ENCODE measurements at regions not wholly inside any gene's neighbourhood (a gene's known extent, or its start where the extent isn't known, plus 50 kb on each side); places are given as distances from the start of the nearest gene placed in this dataset.

GRCh38 chr13:65660731-65661130 lies 1569.4 kb downstream of the PCDH9 start:
- TF ChIP-seq CTCF (IDR thresholded peaks at IDR 0.05; ENCODE audit: low read depth, low read length, missing input control), result no peak
- TF ChIP-seq, protein P1, sequence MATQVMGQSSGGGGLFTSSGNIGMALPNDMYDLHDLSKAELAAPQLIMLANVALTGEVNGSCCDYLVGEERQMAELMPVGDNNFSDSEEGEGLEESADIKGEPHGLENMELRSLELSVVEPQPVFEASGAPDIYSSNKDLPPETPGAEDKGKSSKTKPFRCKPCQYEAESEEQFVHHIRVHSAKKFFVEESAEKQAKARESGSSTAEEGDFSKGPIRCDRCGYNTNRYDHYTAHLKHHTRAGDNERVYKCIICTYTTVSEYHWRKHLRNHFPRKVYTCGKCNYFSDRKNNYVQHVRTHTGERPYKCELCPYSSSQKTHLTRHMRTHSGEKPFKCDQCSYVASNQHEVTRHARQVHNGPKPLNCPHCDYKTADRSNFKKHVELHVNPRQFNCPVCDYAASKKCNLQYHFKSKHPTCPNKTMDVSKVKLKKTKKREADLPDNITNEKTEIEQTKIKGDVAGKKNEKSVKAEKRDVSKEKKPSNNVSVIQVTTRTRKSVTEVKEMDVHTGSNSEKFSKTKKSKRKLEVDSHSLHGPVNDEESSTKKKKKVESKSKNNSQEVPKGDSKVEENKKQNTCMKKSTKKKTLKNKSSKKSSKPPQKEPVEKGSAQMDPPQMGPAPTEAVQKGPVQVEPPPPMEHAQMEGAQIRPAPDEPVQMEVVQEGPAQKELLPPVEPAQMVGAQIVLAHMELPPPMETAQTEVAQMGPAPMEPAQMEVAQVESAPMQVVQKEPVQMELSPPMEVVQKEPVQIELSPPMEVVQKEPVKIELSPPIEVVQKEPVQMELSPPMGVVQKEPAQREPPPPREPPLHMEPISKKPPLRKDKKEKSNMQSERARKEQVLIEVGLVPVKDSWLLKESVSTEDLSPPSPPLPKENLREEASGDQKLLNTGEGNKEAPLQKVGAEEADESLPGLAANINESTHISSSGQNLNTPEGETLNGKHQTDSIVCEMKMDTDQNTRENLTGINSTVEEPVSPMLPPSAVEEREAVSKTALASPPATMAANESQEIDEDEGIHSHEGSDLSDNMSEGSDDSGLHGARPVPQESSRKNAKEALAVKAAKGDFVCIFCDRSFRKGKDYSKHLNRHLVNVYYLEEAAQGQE (IDR thresholded peaks at IDR 0.05), result no peak
- no peak for TF ChIP-seq TAF1 (conservative IDR thresholded peaks at IDR 0.05)
- no peak for TF ChIP-seq FOXA2 (IDR thresholded peaks at IDR 0.05)
- TF ChIP-seq, protein P2, sequence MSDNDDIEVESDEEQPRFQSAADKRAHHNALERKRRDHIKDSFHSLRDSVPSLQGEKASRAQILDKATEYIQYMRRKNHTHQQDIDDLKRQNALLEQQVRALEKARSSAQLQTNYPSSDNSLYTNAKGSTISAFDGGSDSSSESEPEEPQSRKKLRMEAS (IDR thresholded peaks at IDR 0.05), result no peak
- no peak for TF ChIP-seq RAD21 (IDR thresholded peaks at IDR 0.05)

All from liver (tissue), 3 donors.